OCI-LY1 (cell line): ENCODE measurements at regions not wholly inside any gene's neighbourhood (a gene's known extent, or its start where the extent isn't known, plus 50 kb on each side); places are given as distances from the start of the nearest gene placed in this dataset.

ENCODE experiments used
- EZH2 ChIP-seq: fragments of 200-600 bp; sonication (generic), shearing (Covaris generic); IDR thresholded peaks from 2 replicates; pipeline ENCODE4 v1.8.0; 2017; ENCODE audit warnings: borderline replicate concordance, mixed run types, mild to moderate bottlenecking, antibody characterized with exemption, low read length, moderate library complexity, mixed read lengths
- TF ChIP-seq, protein P1 (sequence below): fragments of 200-600 bp; sonication (generic), shearing (Covaris generic); IDR thresholded peaks from 2 replicates; pipeline ENCODE4 v1.5.1; 2017; ENCODE audit warnings: mild to moderate bottlenecking, antibody characterized with exemption, low read length, moderate library complexity, mixed read lengths

DNA sequence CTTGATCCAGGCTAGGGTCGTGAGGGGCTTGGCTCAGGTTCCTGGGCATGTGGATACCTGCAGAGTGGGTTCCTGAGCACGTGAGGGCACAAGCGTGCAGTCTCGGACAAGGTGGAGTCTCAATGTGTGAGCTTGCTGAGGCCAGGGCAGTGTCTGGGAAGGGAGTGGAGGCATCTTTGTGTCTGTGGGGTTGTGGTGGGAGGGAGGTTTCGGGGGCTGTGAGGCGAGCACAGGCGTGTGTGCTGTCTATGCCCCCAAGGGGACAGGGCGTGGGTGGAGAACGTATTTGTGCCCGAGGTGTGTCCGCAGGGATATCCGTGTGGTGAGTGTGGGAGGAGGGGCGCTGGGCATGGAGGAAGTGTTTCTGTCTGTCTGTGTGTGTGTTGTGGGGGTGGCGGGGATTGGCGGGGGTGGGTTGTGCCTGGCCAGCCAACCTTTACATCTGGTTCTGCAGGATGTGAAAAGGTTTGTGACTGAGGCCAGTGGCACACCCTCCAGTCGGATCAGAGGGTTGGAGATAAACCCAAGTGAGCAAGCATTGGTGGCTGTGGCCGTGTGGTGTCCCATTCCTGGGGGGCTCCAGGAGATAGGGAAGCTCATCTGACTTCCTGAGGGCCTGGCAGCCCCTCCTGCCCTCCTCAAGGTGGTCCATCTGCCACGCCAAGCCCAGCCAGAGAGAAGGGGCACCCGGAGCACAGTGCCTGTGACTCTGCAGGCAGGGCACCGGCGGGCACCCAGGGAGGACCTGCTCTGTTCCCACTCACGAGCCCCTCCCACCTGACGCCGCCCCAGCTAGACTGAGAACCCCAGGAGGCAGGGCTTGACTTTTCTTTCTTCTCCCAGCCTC lies 57.1 kb downstream of the ZFP36L2 start:
- TF ChIP-seq, protein P1, sequence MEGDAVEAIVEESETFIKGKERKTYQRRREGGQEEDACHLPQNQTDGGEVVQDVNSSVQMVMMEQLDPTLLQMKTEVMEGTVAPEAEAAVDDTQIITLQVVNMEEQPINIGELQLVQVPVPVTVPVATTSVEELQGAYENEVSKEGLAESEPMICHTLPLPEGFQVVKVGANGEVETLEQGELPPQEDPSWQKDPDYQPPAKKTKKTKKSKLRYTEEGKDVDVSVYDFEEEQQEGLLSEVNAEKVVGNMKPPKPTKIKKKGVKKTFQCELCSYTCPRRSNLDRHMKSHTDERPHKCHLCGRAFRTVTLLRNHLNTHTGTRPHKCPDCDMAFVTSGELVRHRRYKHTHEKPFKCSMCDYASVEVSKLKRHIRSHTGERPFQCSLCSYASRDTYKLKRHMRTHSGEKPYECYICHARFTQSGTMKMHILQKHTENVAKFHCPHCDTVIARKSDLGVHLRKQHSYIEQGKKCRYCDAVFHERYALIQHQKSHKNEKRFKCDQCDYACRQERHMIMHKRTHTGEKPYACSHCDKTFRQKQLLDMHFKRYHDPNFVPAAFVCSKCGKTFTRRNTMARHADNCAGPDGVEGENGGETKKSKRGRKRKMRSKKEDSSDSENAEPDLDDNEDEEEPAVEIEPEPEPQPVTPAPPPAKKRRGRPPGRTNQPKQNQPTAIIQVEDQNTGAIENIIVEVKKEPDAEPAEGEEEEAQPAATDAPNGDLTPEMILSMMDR = no peak
- no peak for TF ChIP-seq EZH2
